A549 (cell line): ENCODE measurements at regions not wholly inside any gene's neighbourhood (a gene's known extent, or its start where the extent isn't known, plus 50 kb on each side); places are given as distances from the start of the nearest gene placed in this dataset.

Experiments
- ATAC-seq, 2 experiments: fragments of 200-7000 bp in 1 of 2; fragments of >200 bp in 1 of 2; cut with Nextera tagmentation in 1 of 2; cut with Tn5 transposase in 1 of 2; 3 replicates each; pipeline versions ENCODE4 v1.8.0 to v1.9.1; 2018 to 2020; ENCODE audit warnings: mild to moderate bottlenecking in 1 of 2, moderate library complexity in 1 of 2
- CTCF ChIA-PET: fragments of 300-600 bp; sonication (Branson Sonifier 250); formaldehyde crosslinking; extraction: SDS; loops from one replicate; lab custom pipeline; 2021; ENCODE audit warnings: antibody characterized with exemption, inconsistent platforms; lab: Yijun Ruan, JAX
- POLR2A ChIA-PET: fragments of 350-600 bp; formaldehyde crosslinking; extraction: SDS; loops from one replicate; lab custom pipeline; 2021; ENCODE audit warnings: antibody characterized with exemption, inconsistent platforms; lab: Yijun Ruan, JAX
- DNase-seq, 2 experiments: peaks; one replicate each; pipeline versions ENCODE4 v3.0.0 to v3.0.0-alpha.2; 2011 to 2016; ENCODE audit warnings: low read depth in 1 of 2, low spot score in 1 of 2
- FAIRE-seq: peaks from 2 replicates; lab custom pipeline; 2011; peaks lifted over from hg19 to GRCh38; lab: Jason Lieb, UNC
- H3K27ac ChIP-seq, 2 experiments: fragments of >200 bp; sonication (Bioruptor Twin); formaldehyde crosslinking; 3 replicates each; pipeline ENCODE4 v1.5.1; 2016 to 2017
- H3K4me1 ChIP-seq: fragments of >200 bp; sonication (Bioruptor Twin); formaldehyde crosslinking; 3 replicates; pipeline ENCODE4 v1.6.1; 2016
- H3K4me2 ChIP-seq: fragments of >200 bp; sonication (Bioruptor Twin); formaldehyde crosslinking; 3 replicates; pipeline ENCODE4 v1.6.1; 2016
- H3K4me3 ChIP-seq: fragments of >200 bp; sonication (Bioruptor Twin); formaldehyde crosslinking; 3 replicates; pipeline ENCODE4 v1.5.1; 2016
- H3K9me3 ChIP-seq: fragments of >200 bp; sonication (Bioruptor Twin); formaldehyde crosslinking; 3 replicates; pipeline ENCODE4 v1.6.1; 2016
- BHLHE40 ChIP-seq: IDR thresholded peaks from 2 replicates; pipeline ENCODE4 v1.6.1; 2012; ENCODE audit warnings: low read depth, low read length, inconsistent platforms
- CHD2 ChIP-seq: fragments of 150-350 bp; IDR thresholded peaks from 2 replicates; pipeline ENCODE4 v1.6.1; 2014; ENCODE audit warnings: low read length; ENCODE audit not compliant: partially characterized antibody
- E2F6 ChIP-seq: IDR thresholded peaks from 2 replicates; pipeline ENCODE4 v1.6.1; 2012; ENCODE audit warnings: low read depth, borderline replicate concordance
- EHMT2 ChIP-seq: fragments of 200-600 bp; sonication (generic); IDR thresholded peaks from 2 replicates; pipeline ENCODE4 v1.6.1; 2016; ENCODE audit warnings: antibody characterized with exemption, low read depth, mild to moderate bottlenecking, moderate library complexity
- EP300 ChIP-seq, 2 experiments: fragments of >200 bp; sonication (Bioruptor Twin); formaldehyde crosslinking; IDR thresholded peaks; 2 replicates in 1 of 2; 3 replicates in 1 of 2; pipeline ENCODE4 v1.6.1; 2016 to 2017
- HMGXB4 ChIP-seq: fragments of 250-450 bp; sonication (Bioruptor Pico); IDR thresholded peaks from 2 replicates; pipeline ENCODE4 v1.5.0; 2021; ENCODE audit warnings: mild to moderate bottlenecking, moderate library complexity, borderline replicate concordance
- HOXB5 ChIP-seq: fragments of 250-450 bp; sonication (Bioruptor Pico); IDR thresholded peaks from 2 replicates; pipeline ENCODE4 v1.5.0; 2020; ENCODE audit warnings: mild to moderate bottlenecking, moderate library complexity
- MAFK ChIP-seq: fragments of 450-650 bp; IDR thresholded peaks from 2 replicates; pipeline ENCODE4 v1.6.1; 2014; ENCODE audit not compliant: partially characterized antibody
- PHF8 ChIP-seq: fragments of 200-600 bp; sonication (generic); IDR thresholded peaks from 2 replicates; pipeline ENCODE4 v1.6.1; 2016; ENCODE audit warnings: low read depth, mild to moderate bottlenecking, antibody characterized with exemption, moderate library complexity, borderline replicate concordance
- RFX5 ChIP-seq: fragments of 450-650 bp; IDR thresholded peaks from 2 replicates; pipeline ENCODE4 v1.7.1; 2014; ENCODE audit warnings: antibody characterized with exemption, mild to moderate bottlenecking, moderate library complexity
- RNF2 ChIP-seq: fragments of 200-600 bp; sonication (generic); IDR thresholded peaks from 2 replicates; pipeline ENCODE4 v1.6.1; 2016; ENCODE audit warnings: low read depth, mild to moderate bottlenecking, antibody characterized with exemption, moderate library complexity, borderline replicate concordance
- TFCP2L1 ChIP-seq: fragments of 250-450 bp; sonication (Bioruptor Pico); IDR thresholded peaks from 2 replicates; pipeline ENCODE4 v1.5.0; 2021; ENCODE audit warnings: mild to moderate bottlenecking
- ZC3H11A ChIP-seq: fragments of 450-650 bp; IDR thresholded peaks from 2 replicates; pipeline ENCODE4 v1.6.1; 2014; ENCODE audit warnings: antibody characterized with exemption, mild to moderate bottlenecking
- WGBS: methylation state at CpG from one replicate; pipeline ENCODE4 v1.1.6; 2017; ENCODE audit errors: missing lambda C conversion rate; 5-methylcytosine and 5-hydroxymethylcytosine counted together

- no peak for FAIRE-seq
- ChIA-PET POLR2A (no interaction called here), CTCF (interaction anchor here (1.7 kb wide), 1 partner anchor 11 kb away, joined by 10 read pairs; no protein-coding TSS in a partner anchor)
- TF ChIP-seq RFX5 (no peak), E2F6 (no peak), TFCP2L1 (CRISPR knock-in tag) (no peak)
- no peak overlapping the region for H3K4me2 ChIP-seq
- H3K9me3 ChIP-seq = peaks cover 20% of the 10 kb centered on the region
- 67% methylated on average over 13 of the region's 13 CpGs for WGBS
- no peak for DNase-seq
- H3K4me3 ChIP-seq = no peak overlapping the region
- no peaks in the 10 kb centered on the region for H3K4me1 ChIP-seq
- H3K27ac ChIP-seq = no peak overlapping the region
- ATAC-seq = no peak
Measured at GRCh38 chr22:19643448-19644313, 70.6 kb upstream of the SEPTIN5 start.

GRCh38 chr22:19644314-19645223, 69.7 kb upstream of the SEPTIN5 start:
- ChIA-PET CTCF (interaction anchor here (0.9 to 1.7 kb wide), 3 partner anchors 12 to 86 kb away, joined by 3 to 10 read pairs (median 8); no protein-coding TSS in a partner anchor), POLR2A (no interaction called here)
- ATAC-seq (no peak), DNase-seq (no peak), FAIRE-seq (no peak)
- H3K4me1 ChIP-seq = no peaks in the 10 kb centered on the region
- H3K9me3 ChIP-seq = peaks cover 26% of the 10 kb centered on the region
- no peak for TF ChIP-seq EHMT2
- no peak for TF ChIP-seq HMGXB4 (CRISPR knock-in tag)
- H3K4me3 ChIP-seq = no peak overlapping the region
- no peak overlapping the region for H3K4me2 ChIP-seq
- H3K27ac ChIP-seq = no peak overlapping the region
- WGBS = 43% methylated on average over 8 of the region's 12 CpGs

GRCh38 chr22:19645391-19645790, 68.9 kb upstream of the SEPTIN5 start:
- no peak for FAIRE-seq
- POLR2A ChIA-PET = no interaction called here
- no peak for ATAC-seq
- DNase-seq = no peak
- H3K4me1 ChIP-seq = no peaks in the 10 kb centered on the region
- H3K9me3 ChIP-seq = peaks cover 26% of the 10 kb centered on the region
- H3K4me2 ChIP-seq = no peak overlapping the region
- no peak overlapping the region for H3K4me3 ChIP-seq
- WGBS = 23% methylated on average over 6 of the region's 6 CpGs
- CTCF ChIA-PET = interaction anchor here (0.6 to 3.8 kb wide), 6 partner anchors 13 to 1542 kb away, joined by 3 to 13 read pairs (median 6); no protein-coding TSS in a partner anchor
- TF ChIP-seq PHF8 (no peak), BHLHE40 (no peak), EP300 (IDR thresholded peaks at IDR 0.05) (no peak), HOXB5 (CRISPR knock-in tag) (no peak), E2F6 (no peak), CHD2 (no peak), MAFK (no peak), ZC3H11A (no peak), RNF2 (no peak)
- H3K27ac ChIP-seq = no peak overlapping the region
